ENCODE measurements at regions not wholly inside any gene's neighbourhood (a gene's known extent, or its start where the extent isn't known, plus 50 kb on each side); places are given as distances from the start of the nearest gene placed in this dataset.
"Not testable (repeated sequence)": the region's sequence is repeated elsewhere in the genome, so short reads cannot be mapped to it uniquely, and the experiment has no call there.

DNA sequence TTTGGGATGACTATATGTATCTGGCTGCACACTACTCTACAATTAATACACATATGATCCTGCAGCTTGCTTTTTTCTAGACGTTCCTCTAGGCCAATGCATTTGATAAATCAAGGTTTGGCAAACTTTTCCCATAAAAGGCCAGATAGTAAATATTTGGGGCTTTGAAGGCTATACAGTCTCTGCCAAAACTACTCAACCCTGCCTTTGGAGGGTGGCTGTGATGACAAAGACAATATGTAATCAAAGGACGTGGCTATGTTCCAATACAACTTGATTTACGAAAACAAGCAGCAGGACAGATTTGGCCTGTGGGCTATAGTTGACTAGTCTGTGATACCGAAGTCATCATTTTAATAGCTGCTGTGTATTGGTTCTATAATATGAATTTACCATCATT lies 181.3 kb upstream of the NBPF12 start:
- TF ChIP-seq, protein P1, sequence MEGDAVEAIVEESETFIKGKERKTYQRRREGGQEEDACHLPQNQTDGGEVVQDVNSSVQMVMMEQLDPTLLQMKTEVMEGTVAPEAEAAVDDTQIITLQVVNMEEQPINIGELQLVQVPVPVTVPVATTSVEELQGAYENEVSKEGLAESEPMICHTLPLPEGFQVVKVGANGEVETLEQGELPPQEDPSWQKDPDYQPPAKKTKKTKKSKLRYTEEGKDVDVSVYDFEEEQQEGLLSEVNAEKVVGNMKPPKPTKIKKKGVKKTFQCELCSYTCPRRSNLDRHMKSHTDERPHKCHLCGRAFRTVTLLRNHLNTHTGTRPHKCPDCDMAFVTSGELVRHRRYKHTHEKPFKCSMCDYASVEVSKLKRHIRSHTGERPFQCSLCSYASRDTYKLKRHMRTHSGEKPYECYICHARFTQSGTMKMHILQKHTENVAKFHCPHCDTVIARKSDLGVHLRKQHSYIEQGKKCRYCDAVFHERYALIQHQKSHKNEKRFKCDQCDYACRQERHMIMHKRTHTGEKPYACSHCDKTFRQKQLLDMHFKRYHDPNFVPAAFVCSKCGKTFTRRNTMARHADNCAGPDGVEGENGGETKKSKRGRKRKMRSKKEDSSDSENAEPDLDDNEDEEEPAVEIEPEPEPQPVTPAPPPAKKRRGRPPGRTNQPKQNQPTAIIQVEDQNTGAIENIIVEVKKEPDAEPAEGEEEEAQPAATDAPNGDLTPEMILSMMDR (IDR thresholded peaks at IDR 0.05): not testable (repeated sequence)
- TF ChIP-seq POLR2A (IDR thresholded peaks at IDR 0.05): not testable (repeated sequence)

All from testis (tissue), 2 donors.